ENCODE measurements at regions not wholly inside any gene's neighbourhood (a gene's known extent, or its start where the extent isn't known, plus 50 kb on each side); places are given as distances from the start of the nearest gene placed in this dataset.

DNA sequence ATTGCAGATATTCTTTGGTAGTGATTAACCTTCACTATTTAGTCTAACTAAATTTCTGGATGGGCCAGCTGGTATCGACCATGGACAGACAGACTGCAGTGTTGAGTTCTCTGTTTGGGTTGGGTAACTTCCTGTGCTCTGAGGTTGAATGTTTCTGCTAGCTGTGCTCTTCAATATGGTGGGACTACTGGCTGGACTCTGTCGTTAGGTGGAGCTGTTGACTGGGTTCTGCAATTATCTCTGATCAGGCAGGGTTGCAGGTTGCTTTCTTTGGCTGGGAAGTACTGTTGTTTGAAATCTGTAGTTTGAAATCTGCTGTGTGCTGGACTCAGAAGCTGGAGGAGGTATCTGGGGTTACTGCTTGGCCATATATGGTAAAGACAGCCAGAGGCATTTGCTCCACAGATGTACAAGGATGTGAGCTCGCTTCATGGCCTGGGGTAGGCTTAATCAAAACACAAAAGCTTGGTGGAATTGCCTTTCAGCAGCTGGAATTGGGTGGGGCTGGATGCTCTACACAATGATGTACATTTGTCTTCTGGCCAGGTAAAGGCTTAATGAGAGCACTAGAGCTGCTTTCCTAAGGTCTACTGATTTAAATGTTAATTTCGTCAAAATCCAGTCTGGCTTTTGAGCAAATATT is 1472.0 kb downstream of the FAM133A start:
- TF ChIP-seq, protein P1, sequence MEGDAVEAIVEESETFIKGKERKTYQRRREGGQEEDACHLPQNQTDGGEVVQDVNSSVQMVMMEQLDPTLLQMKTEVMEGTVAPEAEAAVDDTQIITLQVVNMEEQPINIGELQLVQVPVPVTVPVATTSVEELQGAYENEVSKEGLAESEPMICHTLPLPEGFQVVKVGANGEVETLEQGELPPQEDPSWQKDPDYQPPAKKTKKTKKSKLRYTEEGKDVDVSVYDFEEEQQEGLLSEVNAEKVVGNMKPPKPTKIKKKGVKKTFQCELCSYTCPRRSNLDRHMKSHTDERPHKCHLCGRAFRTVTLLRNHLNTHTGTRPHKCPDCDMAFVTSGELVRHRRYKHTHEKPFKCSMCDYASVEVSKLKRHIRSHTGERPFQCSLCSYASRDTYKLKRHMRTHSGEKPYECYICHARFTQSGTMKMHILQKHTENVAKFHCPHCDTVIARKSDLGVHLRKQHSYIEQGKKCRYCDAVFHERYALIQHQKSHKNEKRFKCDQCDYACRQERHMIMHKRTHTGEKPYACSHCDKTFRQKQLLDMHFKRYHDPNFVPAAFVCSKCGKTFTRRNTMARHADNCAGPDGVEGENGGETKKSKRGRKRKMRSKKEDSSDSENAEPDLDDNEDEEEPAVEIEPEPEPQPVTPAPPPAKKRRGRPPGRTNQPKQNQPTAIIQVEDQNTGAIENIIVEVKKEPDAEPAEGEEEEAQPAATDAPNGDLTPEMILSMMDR (IDR thresholded peaks at IDR 0.05): no peak
- Histone ChIP-seq H3K9me3 (no peaks in the 10 kb centered on the region), H3K4me3 (no peak overlapping the region), H3K36me3 (no peaks in the 10 kb centered on the region), H3K4me1 (no peaks in the 10 kb centered on the region), H3K27ac (no peak overlapping the region), H3K27me3 (no peaks in the 10 kb centered on the region)
- FAIRE-seq (no peak), DNase-seq (no peak), ATAC-seq (no peak)
- 41 to 45% methylated on average over 4 of the region's 4 CpGs for WGBS, 2 donors
- intact Hi-C loops (cut with DNase I): no loop called here

GRCh38 chrX:95152810-95153209 is 1478.8 kb downstream of the FAM133A start:
- 72 to 79% methylated on average over 4 of the region's 4 CpGs for WGBS, 2 donors
- DNase-seq: no peak
- Histone ChIP-seq H3K27me3 (no peaks in the 10 kb centered on the region), H3K4me3 (no peak overlapping the region), H3K4me1 (no peaks in the 10 kb centered on the region), H3K9me3 (no peaks in the 10 kb centered on the region), H3K36me3 (no peaks in the 10 kb centered on the region), H3K27ac (no peak overlapping the region)
- ATAC-seq: no peak
- no peak for FAIRE-seq
- TF ChIP-seq, protein P1 (IDR thresholded peaks at IDR 0.05): no peak
- intact Hi-C loops (cut with DNase I): no loop called here

GRCh38 chrX:95156566-95156965 is 1482.6 kb downstream of the FAM133A start:
- ATAC-seq (no peak), DNase-seq (no peak), FAIRE-seq (no peak)
- H3K27me3 ChIP-seq: no peaks in the 10 kb centered on the region
- H3K36me3 ChIP-seq: no peaks in the 10 kb centered on the region
- H3K9me3 ChIP-seq: no peaks in the 10 kb centered on the region
- no peak overlapping the region for H3K27ac ChIP-seq
- TF ChIP-seq, protein P1 (IDR thresholded peaks at IDR 0.05): no peak
- intact Hi-C loops (cut with DNase I): no loop called here
- no peaks in the 10 kb centered on the region for H3K4me1 ChIP-seq
- H3K4me3 ChIP-seq: no peak overlapping the region

Small RNA genes in the stretch of these regions (microRNA-seq; reads per million reads assigned to microRNA genes)
- gene MIR548M: 0 reads per million in 2 donors

Measured in pancreas (tissue), 10 donors.